ENCODE measurements at regions not wholly inside any gene's neighbourhood (a gene's known extent, or its start where the extent isn't known, plus 50 kb on each side); places are given as distances from the start of the nearest gene placed in this dataset.
"Not testable (repeated sequence)": the region's sequence is repeated elsewhere in the genome, so short reads cannot be mapped to it uniquely, and the experiment has no call there.

DNA sequence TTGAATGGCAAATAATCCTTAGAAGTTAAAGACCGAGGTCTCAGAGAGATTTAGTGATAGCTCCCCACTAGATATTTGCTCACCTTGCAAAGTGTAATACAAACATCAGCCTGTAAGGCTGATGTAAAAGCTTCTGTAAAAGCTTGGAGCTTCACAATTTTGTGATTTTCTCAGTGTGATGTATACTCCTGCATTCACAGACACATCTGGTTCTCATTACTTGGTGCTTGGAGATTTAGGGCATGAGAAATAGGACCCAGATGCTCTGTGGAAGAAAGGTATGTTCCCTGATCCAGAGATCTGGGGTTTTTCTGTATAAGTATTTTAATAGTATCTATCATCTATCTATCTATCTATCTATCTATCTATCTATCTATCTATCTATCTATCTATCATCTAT, 1664.3 kb downstream of the C4orf33 start:
- DNase-seq (ENCODE audit: low read depth), result no peak

DNA sequence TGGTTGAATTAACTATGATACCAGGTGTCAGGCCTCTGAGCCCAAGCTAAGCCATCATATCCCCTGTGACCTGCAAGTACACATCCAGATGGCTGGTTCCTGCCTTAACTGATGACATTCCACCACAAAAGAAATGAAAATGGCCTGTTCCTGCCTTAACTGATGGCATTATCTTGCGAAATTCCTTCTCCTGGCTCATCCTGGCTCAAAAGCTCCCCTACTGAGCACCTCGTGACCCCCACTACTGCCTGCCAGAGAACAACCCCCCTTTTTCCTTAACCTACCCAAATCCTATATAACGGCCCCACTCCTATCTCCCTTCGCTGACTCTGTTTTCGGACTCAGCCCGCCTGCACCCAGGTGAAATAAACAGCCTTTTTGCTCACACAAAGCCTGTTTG, 1671.4 kb downstream of the C4orf33 start:
- DNase-seq (ENCODE audit: low read depth), result not testable (repeated sequence)

DNA sequence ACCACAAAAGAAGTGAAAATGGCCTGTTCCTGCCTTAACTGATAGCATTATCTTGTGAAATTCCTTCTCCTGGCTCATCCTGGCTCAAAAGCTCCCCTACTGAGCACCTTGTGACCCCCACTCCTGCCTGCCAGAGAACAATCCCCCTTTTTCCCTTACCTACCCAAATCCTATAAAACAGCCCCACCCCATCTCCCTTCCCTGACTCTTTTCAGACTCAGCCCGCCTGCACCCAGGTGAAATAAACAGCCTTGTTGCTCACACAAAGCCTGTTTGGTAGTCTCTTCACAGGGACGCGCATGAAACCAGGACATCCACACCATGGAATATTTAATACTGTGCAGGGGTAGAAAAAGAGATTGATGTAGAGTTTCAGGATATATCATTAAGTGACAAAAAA, 1677.0 kb downstream of the C4orf33 start:
- not testable (repeated sequence) for DNase-seq (ENCODE audit: low read depth)

DNA sequence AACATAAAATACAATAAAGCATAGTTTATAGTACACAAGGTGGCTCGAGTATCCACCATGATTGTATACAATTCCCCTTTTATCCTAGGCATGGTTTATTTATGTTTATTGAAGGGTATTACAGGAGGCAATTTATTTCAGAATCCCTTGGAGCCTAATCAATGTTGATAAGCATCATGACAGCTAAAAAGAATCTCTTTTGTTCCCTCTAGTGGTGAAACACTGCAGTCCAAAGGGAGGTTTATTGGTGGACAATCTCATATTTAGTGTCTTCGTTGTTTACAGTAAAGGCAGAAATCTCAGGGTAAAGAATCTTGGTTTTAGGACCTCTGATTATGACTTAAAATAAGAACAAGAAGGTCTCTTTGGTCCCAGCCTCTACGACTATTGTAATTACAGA, 1712.5 kb downstream of the C4orf33 start:
- DNase-seq (ENCODE audit: low read depth), result no peak

DNA sequence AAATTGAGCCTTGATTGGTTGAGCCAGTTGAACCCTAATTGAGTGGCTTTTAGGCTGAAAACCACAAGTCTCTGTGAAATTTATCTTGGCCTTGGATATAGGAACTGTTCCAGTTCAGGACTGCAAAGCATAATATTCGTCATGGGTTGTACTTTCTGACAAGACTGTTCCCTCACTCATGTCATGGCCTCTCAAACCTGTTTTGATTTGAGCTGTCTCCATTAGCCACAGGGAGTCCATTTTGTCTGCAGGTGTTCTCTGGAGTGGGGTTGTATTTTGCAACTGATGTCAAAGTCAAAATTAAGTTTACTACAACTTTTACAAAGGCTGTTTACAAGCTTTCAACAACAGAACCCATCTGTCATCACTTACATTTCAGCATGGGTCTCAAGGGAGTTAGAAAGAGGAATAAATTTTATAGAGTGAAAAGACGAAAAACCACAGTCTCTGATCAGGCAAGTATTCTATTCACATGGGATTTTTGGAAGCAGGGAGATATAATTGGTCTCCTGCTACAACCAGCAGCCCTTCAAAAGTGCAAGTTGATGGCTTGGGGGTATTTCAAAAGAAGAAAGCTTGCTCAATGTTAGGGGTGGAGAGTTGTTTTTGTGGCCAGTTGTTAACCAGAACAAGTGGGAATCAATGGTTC, 1716.3 kb downstream of the C4orf33 start:
- DNase-seq (ENCODE audit: low read depth), result no peak

DNA sequence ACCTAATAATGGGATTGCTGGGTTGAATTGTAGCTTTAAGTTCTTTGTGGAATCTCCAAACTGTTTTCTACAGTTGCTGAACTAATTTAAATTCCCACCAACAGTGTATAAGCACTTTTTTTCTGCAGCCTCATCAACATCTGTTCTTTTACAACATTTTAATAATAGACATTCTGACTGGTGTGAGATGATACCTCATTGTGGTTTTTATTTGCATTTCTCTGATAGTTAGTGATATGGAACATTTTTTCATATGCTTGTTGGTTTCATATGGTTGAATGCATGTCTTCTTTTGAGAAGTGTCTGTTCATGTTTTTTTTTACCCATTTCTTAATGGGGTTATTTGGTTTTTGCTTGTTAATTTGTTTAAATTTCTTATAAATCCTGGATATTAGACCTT, 1718.9 kb downstream of the C4orf33 start:
- no peak for DNase-seq (ENCODE audit: low read depth)

DNA sequence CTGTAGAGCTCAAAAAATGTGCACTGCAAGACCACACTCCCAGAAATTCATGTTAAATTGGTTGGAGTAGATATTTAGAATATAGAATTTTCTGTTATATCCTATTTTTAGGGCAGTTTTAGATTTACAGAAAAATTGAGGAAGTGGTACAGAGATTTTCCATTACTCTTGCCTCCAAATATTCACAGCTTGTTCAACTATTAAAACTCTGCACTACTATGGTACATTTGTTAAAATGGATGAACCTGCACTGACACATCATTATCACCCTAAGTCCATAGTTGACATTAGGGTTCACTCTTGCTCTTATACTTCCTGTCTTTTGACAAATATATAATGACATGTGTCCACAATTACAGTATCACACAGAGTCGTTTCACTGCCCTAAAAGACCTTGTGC, 1724.5 kb downstream of the C4orf33 start:
- no peak for DNase-seq (ENCODE audit: low read depth)

DNA sequence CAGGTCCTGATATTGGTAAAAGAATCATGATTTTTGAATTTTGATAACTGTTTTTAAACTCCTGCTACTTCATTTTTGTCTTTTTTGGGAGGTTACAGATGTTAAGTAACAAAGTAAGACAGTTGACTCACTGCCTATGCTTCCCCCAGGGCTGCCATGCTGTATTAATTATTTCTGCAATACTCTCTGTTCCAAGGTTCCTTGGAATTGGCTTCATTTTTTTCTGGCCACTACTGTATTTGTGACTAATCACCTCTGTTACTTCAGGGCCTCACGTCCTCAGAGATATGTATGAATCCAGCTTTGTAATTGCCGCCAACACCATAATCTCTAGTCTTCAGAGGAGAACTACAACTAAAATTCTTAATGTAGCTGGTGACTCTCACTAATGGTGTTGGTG, 1729.3 kb downstream of the C4orf33 start:
- DNase-seq (ENCODE audit: low read depth), result no peak

DNA sequence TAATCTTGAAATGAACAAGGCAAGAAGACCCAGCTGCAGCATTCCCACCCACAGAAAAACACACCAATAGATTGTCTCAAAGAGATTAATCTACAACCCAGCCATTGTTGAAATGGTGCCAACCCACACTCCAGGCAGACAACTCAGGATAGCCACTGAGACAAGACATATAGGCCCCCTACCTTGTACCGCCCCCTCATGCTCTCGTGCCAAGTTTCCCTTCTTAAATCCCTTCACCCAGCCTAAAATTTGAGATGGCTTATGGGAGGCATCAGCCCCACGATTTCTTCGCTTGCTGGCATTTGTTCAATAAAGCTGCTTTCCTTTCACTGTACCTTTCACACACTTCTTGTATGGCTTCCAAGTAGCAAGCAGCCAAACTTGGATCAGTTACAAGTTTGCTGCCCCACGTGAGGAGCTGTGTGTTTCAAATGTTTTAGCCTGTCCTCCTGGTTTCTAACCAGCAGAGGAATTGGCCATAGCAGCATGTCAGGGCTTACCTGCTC, 1754.1 kb downstream of the C4orf33 start:
- no peak for DNase-seq (ENCODE audit: low read depth)

DNA sequence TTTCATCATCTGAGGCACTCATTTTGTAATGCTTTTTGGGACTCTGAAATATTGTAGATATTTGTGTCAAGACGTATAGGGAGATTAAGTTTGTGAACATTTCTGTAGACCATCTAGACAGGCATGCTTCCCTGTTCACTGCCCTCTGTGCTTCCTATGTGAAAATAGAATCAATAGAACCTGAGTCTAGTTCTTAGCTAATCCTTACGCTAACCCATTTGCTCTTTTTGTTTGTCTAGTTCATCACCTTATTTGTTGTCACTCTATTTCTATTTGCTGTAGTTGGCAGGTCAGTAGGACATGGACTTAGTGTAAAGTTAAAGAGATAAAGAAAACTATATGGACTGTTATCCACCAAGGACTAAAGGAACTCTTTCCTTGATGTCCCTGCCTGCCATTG, 1755.2 kb downstream of the C4orf33 start:
- no peak for DNase-seq (ENCODE audit: low read depth)

DNA sequence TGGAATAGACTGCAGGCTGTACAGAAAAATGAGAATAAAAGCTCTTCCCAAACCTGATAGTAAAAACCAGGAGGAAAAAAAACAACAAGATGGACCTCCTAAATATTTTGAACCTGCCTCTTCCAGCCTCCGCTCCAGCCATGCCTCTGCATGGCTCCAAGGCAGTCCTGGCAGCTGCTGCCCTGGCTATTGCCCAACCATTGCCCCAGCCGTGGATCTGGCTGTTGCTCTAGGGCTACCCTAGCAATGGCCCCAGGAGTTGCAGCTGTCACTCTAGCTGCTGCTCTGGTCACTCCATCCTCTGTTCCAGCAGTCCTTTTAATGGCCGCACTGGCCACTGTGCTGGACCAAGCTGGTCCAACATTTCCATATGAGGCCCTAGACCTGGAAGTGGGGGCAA, 1756.0 kb downstream of the C4orf33 start:
- no peak for DNase-seq (ENCODE audit: low read depth)

DNA sequence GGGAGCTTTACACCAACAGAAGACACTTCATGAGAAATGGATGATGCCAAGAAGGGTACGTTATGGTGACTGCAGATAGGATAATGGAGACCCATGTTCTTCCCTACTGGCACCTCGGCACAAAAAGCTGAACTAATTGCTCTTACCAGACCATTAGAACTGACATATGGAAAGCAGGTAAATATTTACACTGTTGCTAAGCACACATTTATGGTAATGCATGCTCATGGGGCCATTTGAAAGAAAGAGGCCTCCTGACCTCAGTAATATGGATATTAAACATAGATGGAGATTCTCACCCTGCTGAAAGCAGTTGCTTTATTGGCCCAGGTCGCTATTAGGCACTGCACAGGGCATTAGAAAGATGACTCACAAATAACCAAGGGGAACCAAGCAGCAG, 1759.6 kb downstream of the C4orf33 start:
- DNase-seq (ENCODE audit: low read depth), result no peak

DNA sequence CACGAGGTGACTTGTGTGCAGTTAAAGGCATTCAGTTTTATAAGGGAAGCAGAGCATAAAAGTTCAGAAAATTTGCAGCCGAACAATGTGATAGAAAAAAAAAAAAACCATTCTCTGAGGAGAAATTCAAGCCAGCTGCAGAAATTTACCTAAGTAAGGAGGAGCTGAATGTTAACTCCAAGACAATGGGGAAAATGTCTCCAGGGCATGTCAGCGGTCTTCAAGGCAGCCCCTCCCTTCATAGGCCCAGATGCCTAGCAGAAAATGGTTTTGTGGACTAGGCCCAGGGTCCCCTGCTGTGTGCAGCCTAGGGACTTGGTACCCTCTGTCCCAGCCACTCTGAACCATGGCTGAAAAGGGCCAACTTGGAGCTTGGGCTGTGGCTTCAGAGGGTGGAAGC, 1764.0 kb downstream of the C4orf33 start:
- DNase-seq (ENCODE audit: low read depth), result no peak

DNA sequence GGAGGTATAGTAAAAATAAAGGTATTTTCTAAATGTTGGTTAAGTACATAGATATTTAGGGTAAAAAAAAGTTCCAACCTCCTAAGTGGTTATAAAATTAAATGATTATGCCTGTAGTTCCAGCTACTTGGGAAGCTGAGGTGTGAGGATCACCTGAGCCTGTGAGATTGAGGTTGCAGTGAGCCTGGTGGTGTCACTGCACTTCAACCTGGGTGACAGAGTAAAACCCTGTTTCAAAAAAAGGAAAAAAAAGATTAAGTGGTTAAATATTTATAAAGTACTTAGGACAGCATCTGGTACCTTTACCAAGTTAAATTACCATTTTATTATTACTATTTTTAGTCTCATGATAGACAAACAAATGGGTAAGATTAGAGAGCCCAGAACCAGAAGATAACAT, 1801.0 kb downstream of the C4orf33 start:
- no peak for DNase-seq (ENCODE audit: low read depth)

DNA sequence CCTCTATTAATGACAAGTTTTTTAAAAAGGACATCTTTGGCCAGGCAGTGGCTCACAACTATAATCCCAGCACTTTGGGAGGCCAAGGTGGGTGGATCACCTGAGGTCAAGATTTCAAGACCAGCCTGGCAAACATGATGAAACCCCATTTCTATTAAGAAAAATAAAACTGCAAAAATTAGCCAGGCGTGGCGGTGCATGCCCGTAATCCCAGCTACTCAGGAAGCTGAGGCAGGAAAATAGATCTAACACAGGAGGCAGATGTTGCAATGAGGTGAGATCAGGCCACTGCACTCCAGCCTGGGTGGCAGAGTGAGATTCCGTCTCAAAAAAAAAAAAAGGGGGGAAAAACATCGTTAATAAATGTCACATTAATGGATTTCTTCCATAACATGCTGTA, 1805.4 kb downstream of the C4orf33 start:
- DNase-seq (ENCODE audit: low read depth), result no peak

DNA sequence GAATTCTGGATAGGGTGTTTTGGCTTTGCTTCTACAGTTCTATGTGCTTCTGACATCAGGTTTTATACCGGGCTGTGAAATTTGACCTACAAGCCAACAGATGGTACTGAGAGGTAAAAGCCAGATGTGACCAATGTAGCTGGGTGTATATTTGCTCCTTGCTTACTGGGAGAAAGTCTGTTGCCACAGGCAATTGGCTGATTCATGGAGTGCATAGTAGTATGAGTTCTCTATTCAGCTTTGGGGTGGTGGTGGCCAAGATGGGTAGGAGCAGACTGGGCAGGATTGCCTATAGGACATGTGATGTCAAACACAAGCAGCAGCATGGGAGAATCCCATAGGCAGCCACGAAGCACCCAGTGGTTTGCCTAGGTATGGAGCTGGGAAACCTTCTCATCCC, 1827.0 kb downstream of the C4orf33 start:
- no peak for DNase-seq (ENCODE audit: low read depth)

DNA sequence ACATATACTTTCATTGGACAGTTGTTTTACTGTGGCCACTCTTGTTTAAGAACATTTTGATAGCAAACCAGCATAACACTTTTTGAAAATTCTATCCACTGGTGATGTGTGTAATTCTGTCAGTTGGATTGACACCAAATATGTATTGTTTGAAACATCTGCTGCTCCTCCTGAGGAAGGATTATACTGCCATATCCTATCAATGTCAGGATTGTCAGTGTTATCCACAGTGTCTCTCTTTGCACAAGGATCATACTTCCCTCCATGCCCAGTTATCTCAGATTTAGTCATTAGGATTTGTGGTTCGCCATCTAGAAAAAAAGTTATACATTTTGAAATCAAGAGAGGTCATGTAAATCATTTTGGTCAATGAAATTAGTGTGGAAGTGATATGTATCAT, 1859.6 kb downstream of the C4orf33 start:
- no peak for DNase-seq (ENCODE audit: low read depth)

DNA sequence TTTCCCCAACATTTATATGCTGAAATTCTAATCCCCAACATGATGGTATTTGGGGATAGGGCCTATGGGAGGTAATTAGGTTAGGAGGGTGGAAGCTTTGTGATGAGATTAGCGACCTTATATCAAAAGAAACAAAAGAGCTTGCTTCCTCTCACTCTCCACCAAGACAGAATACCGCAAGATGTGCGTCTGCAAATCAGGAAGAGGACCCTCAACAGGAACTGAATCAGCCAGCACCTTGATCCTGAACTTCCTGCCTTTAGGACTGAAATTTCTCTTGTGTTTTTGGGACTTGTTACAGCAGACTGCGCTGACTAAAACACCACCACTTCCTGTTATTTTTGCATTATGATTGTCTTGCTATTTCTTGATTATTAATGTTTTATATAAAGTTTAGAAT, 1889.4 kb downstream of the C4orf33 start:
- no peak for DNase-seq (ENCODE audit: low read depth)

DNA sequence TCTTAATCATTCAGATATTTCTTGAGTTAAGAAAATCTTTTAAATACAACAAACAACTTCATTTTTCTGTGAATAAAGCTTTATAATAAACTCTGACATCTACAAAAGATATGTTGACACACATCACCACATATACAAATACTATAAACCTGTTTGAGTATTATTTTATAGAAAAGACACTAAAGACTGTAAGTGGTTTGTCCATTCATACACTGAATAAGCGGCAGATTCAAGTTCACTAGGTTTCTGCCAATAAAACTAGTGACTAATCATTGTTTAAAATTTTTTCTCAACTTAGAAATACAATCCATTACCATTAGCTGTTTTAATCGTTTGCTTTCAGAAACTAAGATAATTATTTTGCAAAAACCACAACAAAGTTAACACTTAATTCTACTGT, 1900.0 kb downstream of the C4orf33 start:
- no peak for DNase-seq (ENCODE audit: low read depth)

DNA sequence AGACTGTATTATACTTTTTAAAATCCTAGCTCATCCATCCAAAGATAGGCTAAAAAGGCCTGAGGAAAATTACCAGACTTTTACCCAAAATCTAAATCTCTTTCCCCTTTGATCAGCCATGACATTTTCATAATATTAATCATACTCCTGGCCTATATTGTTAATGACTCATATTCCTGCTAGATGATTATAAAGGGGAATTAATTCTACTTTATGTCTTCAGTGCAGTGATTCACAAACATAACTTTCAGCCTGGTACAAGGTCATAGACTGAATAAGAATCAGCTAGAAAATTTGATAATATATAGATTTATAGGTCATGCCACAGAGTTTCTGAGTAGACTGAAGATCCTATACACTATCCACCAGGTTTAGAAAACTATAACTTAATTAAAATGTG, 1905.4 kb downstream of the C4orf33 start:
- DNase-seq (ENCODE audit: low read depth), result no peak

DNA sequence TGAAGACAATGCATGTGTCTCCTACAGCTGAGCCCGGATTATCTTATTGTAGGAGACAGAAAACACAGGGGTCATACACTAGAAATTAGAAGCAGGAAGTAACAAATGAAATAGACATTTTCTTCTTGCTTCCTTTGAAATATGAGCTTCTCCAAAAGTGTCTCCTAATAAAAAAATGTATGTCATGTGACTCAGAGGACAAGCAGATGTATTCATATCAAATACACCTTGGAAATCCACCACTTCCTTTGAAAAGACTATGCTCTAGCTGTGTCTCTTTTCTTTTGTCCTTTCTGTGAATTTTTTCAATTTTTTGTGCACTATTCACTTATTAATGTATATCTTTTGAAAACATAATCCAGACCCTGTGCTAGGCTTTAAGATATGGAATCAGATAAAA, 1906.2 kb downstream of the C4orf33 start:
- DNase-seq (ENCODE audit: low read depth), result no peak

DNA sequence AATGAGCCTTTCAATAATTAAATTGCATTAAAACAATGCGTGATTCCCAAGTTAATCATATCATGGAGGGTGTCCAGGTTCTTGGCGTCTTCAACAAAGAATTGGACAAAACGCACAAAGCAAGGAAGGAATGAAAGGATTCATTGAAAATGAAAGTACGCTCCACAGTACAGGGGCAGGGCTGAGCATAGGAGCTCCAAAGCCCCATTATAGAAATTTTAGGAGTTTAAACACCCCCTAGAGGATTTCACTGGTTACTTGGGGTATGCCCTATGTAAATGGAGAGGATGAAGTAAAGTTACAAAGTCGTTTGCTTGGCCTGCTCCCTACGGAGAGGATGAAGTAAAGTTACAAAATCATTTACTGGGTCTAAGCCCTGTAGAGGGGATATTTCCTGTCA, 1910.4 kb downstream of the C4orf33 start:
- no peak for DNase-seq (ENCODE audit: low read depth)

DNA sequence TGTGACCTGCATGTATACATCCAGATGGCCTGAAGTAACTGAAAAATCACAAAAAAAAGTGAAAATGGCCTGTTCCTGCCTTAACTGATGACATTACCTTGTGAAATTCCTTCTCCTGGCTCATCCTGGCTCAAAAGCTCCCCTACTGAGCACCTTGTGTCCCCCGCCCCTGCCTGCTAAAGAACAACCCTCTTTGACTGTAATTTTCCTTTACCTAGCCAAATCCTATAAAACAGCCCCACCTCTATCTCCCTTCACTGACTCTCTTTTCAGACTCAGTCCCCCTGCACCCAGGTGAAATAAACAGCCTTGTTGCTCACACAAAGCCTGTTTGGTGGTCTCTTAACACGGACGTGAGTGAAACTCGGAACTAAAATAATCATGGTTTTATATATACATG, 1916.0 kb downstream of the C4orf33 start:
- DNase-seq (ENCODE audit: low read depth), result not testable (repeated sequence)

DNA sequence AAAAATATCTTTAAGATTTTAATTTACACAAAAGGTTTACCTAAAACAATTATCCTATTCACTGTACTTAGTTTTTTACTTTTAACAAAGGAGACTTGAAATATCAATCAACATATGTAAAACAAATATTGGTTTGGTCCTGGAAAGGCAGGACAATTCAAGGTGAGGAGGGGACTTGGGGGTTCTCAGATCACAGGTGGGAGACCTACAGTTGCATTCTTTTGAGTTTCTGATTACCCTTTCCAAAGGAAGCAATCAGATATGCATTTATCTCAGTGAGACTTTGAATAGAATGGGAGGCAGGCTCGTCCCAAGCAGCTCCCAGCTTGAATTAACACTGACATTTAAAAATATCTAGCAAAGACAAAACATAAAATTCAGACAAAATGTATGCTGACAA, 1917.3 kb downstream of the C4orf33 start:
- DNase-seq (ENCODE audit: low read depth), result no peak

Measured in forelimb muscle (tissue), 1 donor.